HG03575 (cell line): ENCODE measurements at regions not wholly inside any gene's neighbourhood (a gene's known extent, or its start where the extent isn't known, plus 50 kb on each side); places are given as distances from the start of the nearest gene placed in this dataset.
"Not testable (repeated sequence)": the region's sequence is repeated elsewhere in the genome, so short reads cannot be mapped to it uniquely, and the experiment has no call there.

Source experiments
- ATAC-seq: cut with Tn5 transposase; IDR thresholded peaks from one replicate; pipeline ENCODE4 v1.9.1; 2021; ENCODE audit not compliant: unreplicated experiment, insufficient number of reproducible peaks, low FRiP score; ENCODE audit errors: extremely low read depth

DNA sequence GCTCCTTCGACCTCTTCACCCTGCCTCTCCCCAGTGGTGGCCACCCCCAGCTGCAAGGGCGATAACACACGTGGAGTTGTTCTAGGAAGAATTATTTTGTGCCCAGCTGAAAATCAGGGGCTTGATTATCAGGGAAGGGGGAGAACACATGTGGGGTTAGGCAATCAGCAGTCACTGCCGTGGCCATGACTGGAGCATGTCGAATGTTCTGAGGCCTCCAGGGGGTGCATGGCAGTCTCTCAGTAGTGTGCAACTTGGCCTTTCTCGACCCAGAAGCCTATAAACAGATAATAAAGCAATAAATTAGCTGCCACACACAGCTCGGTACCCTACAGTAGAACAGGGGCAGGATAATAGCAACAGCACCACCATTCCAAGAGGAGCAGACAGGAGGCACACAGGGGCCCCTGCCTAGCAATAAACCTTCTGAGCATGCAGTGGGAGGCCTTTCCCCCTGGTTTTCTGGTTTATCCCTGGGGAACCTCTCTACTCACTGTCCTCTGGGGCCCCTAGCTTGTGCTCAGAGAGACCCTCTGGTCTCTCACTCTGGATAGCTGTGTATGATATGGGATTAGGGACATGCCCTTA is 308.2 kb upstream of the PLGLB2 start:
- not testable (repeated sequence) for ATAC-seq

DNA sequence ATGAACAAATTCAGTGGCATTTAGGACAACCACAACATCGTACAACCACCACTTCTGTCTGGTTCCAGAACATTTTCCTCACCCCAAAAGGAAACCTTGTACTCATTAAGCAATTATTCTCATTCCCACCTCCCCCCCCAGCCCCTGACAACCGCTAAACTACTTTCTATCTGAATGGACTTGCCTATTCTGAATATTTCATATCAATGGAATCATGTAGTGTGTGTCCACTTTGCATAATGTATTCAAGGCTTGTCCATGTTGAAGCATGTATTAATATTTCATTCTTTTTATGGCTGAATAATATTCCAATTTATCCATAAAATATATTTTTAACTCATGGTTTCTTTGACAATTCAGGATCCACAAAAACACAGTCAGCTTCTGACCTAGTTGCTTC is 307.2 kb upstream of the PLGLB2 start:
- ATAC-seq = not testable (repeated sequence)

DNA sequence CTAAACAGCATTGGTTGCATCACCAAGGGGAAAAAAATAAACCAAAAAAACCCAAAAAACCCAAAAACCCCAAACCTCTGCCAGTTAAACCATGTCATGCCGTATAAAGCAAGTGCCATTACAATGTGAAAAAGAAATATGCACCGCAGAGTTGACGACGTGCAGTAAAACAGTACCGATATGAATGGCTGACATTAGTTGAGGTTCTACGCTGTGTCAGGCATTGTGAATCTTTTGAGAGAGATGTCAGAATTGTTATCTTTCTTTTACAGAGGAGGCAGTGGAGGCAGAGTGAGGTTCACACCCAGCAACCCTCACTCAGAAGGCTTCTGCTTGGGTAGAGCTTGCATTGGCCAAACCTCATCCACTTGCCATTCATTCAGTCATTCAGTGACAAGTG is 306.5 kb upstream of the PLGLB2 start:
- not testable (repeated sequence) for ATAC-seq

DNA sequence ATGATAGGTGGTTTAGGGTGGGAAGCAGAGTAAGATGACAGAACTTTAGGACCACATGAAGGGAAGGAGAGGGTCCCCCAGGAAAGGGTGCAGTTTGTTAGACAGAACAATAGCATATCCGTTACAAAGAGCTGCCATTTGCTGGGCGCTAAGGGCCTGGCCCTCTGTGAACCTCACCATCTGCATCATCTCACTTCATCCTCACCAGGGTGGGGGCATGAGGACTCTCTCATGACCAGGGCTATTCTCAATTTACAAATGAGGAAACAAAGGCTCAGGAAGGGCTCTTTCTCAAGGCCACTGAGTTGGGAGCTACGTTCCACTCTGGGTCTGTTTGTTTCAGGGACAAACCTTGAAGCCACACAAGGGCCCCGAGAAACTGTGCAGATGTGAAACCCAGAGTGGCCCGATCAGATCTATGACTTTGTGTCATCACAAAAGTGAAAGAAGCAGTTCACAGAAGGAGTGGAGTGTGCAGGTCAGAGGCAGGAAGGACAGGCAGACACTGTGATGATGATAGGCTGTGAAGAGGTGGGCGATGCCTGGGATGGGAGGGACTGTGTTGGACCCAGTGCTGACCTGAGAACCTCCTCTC is 304.8 kb upstream of the PLGLB2 start:
- peak; percentile 86 for ATAC-seq

DNA sequence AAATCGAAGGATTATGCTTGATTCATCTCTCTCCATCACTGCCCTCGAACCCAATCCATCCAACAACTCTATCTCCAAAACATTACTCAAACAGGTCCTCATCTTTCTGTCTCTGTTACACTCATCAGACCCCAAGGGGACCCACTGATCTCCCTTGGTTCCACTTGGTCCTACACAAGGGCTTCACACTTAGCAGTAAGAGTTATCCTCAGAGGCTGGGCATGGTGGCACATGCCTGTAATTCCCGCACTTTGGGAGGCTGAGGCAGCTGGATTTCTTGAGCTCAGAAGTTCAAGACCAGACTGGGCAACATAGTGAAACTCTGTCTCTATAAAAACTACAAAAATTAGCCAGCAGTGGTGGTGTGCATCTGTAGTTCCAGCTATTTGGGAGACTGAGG is 302.9 kb upstream of the PLGLB2 start:
- not testable (repeated sequence) for ATAC-seq

DNA sequence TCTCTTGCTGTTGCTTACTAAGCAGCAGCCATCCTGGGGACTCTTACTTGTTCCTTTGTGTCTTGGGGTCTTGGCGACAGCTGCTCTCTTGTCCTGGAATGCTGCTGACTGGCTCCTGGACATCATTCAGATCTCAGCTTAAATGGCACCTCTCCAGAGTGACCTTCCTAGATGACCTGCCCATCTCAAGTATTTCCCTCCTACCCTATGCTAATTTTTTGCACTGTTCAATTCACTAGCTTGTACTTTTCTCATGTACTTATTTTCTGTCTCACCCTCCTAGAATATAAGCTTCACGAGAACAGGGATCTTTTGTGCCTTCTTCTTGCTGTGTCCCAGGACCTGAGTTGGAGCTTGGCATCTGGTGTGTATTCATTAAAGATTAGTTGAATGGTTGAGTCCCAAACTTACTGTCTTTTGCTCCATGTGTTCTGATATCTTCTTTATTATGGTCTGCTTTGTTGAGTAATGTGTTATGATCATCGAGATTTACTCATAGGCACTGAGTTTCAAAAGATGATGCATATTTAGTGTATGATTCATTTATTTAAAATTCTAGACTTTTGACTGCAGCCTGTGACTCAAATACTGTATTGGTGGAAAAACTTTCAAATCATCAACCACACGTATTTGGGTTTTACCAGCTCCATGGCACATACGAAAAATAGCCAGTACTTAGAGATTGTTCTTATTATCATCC is 302.1 kb upstream of the PLGLB2 start:
- not testable (repeated sequence) for ATAC-seq

DNA sequence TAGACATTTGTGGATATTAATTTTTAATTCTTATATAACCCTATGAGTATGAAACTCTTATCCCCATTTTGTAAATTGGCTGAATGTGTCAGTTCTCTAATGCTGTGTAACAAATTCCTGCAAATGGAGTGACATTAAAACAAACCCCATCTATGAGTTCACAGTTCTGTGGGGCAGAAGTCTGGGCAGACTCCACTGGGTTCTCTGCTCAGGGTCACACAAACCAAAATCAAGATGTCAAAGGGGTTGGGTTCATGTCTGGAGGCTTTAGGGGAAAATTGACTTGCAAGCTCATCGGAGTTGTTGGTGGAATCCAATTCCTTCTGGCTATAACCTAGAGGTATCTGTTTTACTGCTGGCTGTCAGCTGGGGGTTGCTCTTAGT is 301.6 kb upstream of the PLGLB2 start:
- ATAC-seq = not testable (repeated sequence)

DNA sequence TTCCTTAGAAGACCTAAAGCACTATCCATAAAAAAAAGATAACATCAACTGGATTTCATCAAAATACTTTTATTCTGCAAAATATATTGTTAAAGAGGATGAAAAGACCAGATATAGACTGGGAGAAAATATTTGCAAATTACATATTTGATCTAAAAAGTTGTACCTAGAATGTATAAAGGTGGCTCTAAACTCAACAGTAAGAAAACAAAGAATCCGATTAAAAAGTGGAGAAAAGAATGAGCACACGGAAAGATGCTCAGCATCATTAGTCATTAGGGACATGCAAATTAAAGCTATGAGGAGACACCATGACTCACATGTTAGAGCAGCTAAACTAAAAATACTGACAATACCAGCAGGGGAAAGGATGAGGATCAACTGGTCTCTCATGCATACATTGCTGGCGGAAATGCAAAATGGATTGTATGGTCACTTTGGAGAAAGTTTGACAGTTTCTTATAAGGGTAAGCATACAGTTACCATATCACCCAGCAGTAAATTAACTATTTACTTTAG is 298.4 kb upstream of the PLGLB2 start:
- not testable (repeated sequence) for ATAC-seq

DNA sequence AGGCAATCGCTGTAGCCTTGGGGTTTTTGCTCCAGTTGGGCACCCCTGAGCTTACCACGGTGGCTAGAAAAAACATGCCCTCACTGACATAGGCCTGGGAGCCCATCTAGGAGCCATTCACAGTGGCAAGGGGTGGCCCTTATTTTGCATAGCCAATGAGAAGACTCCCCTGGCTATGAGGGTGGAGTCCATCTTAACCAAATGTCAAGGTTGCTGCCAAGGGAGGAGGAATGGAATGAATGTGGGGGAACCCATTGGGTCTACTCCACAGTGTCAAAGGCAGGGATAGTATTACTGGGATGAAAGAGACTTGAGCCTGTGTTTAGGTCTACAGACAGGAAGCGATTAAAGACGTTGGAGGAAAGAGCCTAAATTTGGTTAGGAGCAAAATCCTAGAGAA is 295.7 kb upstream of the PLGLB2 start:
- not testable (repeated sequence) for ATAC-seq

DNA sequence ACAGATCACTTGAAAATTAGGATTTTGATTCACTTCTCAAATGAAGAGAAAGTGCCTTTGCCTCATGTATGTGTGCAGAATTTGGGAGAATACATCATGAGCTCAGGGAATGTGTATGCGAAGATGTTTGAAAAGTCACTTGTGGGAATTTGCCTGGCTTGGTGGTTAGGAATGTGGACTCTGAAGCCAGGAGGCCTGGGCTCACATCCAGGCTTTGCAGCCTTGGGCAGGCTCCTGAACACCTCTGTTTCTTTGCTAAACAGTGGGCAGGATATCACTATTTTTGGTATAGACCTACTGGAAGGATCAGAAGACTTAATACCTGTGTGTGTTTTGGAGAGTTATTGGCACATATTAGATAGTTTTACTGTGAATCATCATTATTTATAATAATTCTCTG is 295.0 kb upstream of the PLGLB2 start:
- not testable (repeated sequence) for ATAC-seq

DNA sequence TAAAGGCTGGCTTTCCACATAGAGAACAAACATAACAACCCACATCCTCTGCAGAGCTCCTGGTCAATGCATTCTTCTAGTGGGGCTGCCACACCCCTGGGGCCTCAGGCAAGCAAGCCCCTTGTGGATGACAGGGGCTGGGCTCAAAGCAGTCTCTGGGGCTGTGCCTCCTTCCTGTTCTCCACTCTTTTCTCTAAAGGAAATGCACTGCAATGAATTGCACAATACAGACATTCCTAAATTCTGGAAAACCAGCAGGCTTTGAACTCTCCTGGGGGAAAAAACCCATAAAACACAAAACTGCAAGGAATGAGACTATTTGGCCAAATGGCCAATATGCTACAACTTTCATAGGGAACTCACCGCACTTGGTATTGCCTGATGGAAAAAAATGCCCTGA is 293.9 kb upstream of the PLGLB2 start:
- ATAC-seq = not testable (repeated sequence)

DNA sequence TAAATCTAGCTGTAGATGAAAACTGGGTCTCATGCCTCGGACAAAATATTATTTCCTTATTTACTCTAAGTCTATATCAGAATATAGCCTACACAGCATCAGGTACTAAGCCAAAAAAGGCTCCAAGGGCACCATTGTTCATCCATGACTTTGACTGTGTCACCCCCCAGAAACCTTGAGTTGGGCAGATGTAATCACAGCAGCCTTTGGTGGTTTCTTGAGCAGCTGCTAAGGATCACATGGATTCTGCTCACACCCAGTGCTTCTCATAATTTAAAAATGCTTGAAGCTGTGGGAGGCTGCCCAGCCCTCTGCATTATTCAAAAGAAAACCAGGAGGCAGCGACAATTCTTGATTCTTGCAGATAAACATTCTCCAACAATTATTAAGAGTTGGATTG is 293.5 kb upstream of the PLGLB2 start:
- not testable (repeated sequence) for ATAC-seq

DNA sequence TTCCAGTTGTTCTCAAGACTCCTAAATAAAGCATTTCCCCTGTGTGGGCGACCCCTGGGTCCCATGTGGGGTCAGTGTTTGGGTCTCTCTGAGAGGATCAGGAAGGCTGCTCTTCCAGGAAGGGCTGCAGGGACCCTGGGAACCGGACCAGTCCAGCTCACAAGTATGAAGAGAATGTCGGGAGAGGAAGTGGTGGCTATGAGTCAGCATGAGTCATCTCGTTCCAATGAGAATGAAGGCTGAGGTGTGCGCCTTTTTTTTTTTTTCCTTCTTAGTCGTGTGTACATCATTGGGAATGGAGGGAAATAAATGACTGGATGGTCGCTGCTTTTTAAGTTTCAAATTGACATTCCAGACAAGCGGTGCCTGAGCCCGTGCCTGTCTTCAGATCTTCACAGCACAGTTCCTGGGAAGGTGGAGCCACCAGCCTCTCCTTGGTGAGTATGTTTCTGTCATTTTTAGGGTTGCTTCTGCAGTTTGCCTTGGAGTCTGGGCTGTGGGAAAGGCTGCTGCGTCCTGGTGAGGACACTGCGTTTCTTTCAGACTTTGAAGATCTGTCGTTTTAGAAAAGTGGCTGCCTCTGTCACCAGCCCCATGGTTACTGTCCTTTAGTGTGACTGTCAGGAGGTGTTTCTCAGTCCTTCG is 292.6 kb upstream of the PLGLB2 start:
- peak; percentile 37 for ATAC-seq

DNA sequence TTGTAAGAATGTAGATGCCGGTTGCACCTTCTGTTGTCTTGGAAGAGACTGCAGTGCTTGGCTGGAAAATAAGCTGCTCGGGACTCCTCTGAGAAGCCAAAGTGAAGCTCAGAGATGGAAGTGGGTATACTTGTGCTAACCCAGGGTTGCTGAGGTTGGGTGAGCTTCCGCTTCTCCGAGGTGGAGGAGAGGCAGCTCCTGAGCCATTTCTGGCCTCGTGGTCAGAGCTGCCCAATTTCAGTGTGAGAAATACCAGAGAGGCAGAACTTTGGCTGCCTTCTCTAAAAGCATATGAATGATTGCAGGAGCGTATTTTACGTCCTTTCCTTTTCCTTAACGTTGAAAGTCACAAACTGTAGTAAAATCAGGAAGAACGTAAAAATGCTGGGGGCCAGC is 292.0 kb upstream of the PLGLB2 start:
- ATAC-seq = not testable (repeated sequence)

DNA sequence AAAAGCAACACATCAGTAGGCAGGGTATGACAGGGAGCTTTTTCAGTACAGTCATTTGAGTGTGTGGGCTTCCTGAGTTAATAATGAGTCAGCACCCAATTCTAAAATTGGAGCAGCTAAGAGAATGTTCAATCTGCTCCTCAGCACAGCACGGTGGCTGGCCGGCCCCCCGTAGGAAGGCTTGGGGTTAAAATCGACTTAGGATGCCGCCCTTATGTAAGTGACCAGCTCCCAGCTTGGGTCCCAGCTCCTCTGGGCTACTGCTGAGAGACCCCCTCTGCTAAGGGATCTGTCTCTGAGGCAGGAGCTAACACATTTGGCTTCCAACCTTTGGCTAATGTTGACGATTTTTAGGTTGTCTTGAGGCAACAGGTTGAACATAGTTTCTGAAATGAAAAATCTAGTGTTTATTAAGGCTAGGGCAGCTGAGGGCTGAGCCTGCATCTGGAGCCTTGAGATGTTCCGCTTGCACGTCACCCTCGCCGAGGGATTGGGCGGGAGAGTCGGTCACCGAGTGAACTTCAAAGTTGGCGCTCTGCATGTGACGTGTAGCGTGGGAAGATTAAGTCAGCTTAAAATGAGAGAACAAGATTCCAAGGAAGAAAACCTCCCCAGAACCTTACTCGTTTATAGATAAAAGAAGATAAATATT is 291.3 kb upstream of the PLGLB2 start:
- ATAC-seq = not testable (repeated sequence)

DNA sequence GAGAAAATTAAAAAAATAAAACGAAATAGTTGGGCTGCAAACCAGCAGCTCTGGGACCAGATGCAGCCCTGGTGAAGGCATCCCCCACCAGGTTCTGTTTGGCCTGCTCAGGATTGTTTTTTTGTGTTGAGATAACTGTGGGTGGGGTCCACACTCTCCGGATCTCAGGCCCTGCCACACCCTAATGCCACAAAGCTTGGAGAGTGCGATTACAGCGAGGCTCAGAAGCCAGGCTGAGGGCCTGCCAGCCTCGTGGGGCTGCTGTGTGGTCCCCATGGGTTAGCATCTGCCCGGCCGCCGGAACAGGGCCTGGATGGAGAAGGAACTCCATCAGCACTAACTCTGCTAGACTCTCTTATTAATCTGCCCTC is 290.8 kb upstream of the PLGLB2 start:
- not testable (repeated sequence) for ATAC-seq

DNA sequence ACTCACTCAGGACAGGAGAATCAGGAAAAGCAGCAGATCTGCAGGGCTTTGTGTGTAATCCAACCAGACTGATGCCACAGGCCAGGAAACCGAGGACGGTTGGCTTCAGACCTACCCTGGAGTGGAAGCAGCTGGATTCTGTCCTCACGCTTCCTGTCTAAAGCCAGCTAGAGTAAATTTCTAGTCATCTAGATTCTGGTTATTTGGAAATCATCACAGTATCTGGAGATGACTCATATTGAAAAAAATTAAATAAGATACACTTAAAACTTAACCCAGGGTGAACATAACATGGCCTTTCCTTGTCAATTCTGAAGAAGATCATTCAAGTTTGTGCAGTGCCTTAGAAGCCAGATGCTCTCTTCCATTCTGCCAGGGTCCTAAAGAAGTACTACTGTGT is 288.9 kb upstream of the PLGLB2 start:
- not testable (repeated sequence) for ATAC-seq

DNA sequence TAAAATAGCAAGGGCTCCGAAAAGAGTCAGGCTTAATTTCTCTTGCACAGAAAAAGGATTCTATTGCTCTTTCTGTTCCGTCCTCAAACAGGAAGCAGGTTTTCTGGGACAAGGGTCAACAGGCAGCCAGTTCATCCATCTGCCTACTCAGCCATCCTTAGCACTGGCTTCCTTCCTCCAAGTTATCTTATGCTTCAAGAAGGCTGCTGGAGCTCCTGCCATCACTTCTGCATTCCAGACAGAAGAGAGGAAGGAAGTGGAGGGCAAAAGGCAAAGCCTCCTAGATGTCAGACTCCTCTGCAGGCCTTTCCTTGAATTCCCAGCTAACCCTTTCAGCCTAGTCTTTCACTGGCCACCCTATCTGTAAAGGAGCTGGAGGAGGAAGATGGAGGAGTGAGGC is 287.8 kb upstream of the PLGLB2 start:
- not testable (repeated sequence) for ATAC-seq

DNA sequence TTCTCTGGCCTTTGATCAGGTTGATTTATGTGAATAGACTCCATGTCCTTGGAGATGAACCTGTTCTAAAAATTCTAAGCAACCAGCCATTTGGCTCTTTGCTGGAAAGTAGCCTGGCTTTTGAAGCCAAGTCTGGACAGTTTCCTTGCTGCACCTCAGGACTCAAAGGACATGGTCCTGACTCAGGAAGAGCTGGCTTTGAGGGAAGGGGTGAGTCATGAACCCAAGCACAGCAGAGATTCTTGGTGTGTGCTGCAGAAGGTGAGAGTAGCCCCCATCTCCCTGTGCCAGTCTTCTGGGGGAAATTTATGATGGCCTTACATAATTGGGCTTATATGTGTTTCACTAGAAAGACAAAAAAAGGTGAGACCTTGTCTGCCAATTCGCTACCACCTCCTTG is 287.2 kb upstream of the PLGLB2 start:
- ATAC-seq = not testable (repeated sequence)
